HPDE6-E6E7 (cell line): ENCODE measurements at regions not wholly inside any gene's neighbourhood (a gene's known extent, or its start where the extent isn't known, plus 50 kb on each side); places are given as distances from the start of the nearest gene placed in this dataset.
A peak's percentile ranks its signal among the peaks of the same experiment; 100 is the strongest.
"Not testable (repeated sequence)": the region's sequence is repeated elsewhere in the genome, so short reads cannot be mapped to it uniquely, and the experiment has no call there.

Experiments used
- DNase-seq: peaks from one replicate; pipeline ENCODE4 v3.0.0; 2011; ENCODE audit warnings: missing footprints; ENCODE audit errors: extremely low spot score

DNA sequence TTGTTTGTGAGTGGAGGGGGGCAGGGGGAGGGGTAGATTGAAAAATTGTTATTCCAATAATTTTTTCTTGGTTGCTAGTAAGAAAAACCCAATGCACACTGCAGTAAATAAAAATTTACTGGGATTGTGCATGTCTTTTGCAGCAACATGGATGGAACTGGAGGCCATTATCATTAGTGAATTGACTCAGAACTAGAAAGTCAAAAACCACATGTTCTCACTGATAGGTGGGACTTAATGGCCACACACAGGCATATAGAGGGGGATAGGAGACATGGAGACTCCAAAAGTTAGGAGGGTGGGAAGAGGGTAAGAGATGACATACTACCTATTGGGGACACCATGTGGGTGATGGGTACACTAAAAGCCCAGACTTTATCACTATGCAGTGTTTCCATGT is 67.2 kb downstream of the BUB3 start:
- no peak for DNase-seq

DNA sequence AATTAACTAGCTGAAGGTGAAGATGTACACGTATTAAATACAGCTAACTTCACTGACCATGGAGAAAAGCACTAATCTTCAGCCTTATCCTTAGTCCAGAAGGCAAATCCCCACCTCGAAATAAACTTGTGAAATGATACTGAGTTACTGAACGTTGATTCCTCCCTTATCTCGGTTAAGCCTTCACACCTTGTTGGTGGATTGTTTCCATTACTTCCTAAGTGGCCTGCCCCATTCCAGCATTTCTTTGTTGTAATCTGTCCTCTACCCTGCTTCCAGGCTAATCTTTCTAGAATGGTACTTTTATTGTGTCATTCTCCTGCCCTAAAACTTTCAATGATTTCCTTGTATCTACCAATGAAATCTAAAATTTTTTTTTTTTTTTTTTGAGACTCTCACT is 68.6 kb downstream of the BUB3 start:
- DNase-seq = no peak

DNA sequence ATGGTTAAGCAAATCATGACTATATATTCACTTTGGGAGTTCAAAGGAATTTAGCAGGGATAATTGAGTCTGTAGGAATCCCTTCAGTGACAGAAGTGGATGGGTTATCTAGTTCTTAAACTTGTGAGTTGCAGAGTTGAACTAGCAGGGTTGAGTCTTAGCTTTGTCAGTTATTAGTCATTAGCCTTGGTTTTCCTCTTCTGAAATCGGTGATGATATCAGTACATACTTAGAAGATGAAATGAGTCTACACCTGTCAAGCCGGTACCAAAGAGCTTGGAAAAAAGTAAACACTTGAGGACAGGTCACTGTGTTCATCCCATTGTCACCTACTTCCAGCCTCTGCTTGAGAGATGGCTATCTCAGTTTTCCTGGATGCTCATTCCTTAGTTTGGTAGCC is 73.5 kb downstream of the BUB3 start:
- DNase-seq = peak; percentile 11

DNA sequence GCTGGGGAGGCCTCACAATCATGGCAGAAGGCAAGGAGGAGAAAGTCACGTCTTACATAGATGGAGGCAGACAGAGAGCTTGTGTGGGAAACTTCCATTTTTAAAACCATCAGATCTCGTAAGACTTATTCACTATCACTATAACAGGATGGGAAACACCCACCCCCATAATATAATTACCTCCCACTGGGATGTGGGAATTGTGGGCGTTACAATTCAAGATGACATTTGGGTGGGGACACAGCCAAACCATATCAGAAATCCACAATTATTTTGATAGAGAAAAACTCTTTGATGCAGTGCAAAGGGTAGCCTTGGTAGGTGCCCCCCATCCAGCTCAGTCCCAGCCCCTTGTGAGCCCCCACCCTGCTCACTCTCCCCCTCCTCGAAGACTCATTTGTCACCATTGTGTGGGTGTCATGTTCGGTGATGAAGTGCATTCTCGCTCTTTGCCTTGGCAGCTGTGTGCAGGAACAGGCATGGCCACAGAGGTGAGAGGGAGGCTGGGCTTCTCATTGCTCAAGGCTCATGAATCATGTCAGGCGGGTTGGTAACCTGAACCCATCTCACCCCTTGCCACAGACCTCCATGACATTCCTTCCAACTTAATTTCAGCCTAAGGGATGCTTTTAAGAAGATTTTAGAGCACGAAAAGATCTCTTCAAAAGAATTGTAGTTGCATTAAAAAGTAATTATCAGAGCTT is 75.9 kb downstream of the BUB3 start:
- peak; percentile 69 for DNase-seq

DNA sequence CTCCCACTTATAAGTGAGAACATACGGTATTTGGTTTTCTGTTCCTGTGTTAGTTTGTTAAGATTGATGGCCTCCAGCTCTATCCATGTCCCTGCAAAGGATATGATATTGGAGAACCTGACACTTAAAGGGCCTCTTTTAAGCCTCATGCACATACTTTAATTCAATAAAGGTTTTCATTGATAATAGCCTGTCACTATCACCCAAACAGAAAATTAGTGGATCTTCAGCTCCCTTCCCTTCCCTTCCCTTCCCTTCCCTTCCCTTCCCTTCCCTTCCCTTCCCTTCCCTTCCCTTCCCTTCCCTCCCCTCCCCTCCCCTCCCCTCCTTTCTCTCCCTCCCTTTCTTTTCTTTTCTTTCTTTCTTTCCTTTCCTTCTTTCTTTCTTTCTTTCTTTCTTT is 78.7 kb downstream of the BUB3 start:
- DNase-seq = not testable (repeated sequence)

DNA sequence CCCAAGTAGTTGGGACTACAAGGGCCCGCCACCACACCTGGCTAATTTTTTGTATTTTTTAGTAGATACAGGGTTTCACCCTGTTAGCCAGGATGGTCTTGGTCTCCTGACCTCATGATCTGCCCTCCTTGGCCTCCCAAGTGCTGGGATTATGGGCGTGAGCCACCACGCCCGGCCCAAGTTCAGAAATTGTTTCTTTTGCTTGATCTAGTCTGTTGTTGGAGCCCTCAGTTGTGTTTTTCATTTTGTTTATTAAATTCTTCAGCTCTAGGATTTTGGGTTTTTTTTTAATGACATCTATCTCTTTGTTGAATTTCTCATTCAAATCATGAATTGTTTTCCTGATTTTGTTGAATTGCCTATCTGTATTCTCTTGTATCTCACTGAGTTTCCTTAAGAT is 80.8 kb downstream of the BUB3 start:
- DNase-seq = not testable (repeated sequence)

DNA sequence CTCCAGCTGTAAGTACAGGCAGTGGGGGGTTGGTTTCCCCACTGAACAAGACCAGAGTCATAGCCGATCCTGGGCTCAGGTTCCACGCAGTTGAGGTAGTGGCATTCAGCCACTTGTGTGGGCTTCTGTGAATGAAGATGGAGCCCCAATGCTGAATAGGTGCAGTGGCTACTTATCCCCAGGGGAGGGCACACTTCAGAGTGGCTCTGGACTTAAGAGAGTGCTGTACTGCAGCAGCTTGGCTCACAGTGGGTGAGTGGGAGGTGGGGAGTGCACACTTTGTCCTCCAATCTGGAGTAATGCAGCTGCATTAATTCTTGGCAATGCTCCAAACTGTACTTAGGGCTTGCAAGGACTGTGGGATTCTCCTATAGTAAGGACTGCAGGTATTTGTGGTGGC is 81.9 kb downstream of the BUB3 start:
- no peak for DNase-seq

DNA sequence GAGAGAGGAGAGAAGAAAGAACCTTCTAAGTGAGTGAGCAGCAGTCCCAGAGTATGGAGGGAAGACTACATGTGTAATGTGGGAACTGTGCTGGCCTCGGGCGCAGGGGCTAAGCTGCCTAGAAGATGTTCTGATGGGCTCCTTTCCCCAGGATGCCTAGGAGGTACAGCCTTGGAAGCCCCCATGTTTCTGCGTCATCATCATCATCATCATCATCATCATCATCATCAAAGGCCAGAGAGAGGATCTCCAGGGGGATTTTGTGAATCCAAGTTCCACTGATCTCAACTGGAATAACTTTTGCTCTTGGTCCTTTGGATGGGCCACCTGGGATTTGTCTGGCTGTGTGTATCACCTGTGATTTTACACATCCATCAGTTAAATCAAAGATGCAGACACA is 86.0 kb downstream of the BUB3 start:
- DNase-seq = no peak

DNA sequence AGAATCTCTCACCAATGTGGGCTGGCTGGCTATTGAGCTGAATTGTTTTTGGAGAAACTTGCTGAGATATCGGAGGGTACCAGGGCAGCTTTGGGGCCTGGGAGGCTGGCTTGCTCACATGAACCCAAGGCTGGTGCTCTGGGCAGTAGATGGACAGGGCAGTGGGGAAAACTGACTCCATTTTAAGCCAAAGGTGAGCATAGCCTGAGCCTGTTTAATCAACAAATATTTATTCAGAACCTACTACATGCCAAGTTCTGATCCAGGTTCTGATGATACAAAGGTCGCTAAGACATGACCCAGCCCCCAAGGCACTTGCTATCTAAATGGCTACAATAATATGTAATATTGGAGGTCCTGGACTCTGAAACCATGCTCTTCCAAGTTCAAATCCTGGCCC is 86.6 kb downstream of the BUB3 start:
- DNase-seq = no peak

DNA sequence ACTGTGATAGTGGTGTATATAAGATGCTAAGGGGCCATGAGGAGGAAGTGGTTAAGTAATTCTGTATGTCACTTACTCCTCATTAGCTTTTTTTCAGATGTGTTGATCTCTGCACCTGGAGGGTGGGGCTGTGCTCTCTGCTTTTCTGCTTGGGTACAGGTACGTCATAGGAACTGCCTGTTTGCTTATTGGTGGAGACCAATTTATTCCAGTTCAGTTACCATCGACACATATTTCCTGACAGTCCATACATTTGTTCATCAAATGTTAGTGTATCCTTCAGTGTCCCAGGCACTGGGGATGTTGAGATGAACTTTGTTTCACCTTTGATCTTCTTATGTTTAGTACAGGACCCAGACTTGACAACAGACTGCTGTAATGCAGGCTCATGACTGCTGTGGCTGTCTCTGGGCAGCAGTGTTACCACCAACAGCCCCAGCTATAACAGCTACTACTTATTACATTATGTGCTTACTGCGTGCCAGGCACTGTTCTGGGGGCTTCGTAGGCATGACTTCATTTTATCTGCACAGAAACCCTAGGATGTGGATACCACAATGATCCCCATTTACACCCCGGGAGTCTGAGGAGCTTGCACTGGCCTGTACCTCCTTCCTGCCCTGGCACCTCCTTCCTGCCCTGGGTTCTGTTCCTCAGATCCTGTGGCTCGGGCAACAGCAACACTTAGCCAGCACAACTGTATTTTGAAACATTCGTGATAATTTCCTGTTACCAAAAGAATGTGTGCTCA is 87.4 kb downstream of the BUB3 start:
- no peak for DNase-seq

DNA sequence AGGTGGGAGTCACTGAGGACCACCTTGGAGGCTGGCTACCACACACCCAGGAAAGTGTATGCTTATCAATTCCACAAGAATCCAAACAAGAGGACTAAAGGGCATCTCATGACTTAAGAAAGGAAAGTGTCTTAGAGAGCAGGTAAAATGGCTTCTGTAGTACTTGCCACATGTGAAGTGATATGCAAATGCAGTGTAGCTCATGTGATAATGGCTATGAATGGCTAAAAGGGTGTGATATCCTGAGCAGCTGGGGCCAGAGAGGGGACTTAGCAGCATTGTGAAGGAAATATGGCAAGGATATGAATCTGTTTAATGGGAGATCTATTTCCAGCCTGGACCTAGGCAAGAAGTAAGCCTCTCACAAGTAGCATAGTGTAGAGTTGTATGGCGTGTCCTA is 90.5 kb downstream of the BUB3 start:
- no peak for DNase-seq

DNA sequence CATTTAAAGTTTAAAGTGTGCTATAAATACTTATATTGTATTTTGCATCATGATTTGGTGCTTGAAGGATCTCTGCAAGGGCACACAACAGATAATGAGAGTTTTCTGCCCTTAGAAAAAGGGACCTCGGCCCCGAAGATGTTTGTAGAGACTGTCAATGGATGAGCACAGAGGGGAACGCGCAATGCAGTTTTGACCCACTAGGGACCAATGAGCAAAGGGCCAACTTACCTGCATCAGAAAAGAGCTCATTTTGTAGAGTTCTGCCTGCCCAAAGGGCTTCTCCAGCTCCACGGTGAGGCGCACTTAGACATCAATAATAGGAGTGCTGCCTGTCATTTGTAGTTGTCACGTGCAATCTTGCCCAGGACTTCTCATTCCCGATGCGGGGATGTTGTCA is 91.1 kb downstream of the BUB3 start:
- DNase-seq = no peak

DNA sequence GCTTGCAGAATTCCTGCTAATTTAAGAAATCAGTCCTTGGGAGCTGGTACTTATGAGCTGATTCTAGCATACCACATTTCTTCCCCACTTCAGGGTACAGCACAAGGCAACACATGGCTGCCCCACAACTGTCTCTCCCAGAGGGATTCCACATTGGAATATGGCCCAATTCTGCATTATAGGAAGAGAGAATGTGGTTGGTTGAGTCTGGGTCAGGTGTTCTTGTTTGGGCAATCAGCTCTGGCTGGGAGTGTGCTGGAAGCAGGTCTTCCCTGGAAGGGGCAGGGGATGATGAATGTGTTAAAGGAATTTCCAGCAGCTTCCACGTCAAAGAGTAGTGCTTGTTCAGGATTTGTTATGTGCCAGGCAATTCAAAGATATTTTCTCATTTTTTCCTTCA is 95.7 kb downstream of the BUB3 start:
- no peak for DNase-seq

DNA sequence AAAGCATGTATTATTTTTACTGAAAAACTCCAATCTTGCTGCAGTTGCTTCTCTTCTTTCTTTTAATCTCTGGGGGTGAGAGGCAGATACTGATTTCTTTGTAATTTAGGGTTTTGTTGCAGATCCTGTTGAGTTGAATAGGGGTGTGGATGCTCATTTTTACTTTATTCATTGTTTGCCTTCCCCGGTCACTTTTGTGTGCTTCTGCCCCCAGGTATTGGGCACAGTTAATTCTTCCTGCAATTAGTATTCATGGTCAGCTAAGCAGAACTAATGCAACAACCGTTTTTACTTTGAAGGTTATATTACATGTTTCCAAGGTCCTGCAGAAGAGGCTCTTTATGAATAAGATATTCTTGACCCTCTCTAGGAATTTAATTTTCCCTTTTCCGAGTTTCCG is 96.4 kb downstream of the BUB3 start:
- no peak for DNase-seq

DNA sequence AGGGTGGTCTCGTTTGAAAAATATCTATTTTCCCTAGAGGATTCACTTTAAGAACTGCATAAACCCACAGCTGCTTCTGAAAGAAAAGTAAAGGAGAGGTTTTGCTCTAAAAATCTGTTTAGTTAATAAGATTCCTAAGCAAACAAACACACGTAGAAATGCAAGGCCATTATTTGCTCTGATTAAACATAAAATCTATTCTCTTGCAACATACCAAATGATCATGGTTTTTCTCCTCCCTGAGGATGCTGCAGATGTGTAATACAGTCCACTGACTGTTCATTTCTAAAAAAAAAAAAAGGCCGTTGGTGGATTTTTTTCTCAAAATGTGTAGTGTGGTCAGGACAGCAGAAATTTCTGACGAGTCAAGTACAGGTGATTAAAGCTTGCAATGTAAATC is 98.6 kb downstream of the BUB3 start:
- no peak for DNase-seq

DNA sequence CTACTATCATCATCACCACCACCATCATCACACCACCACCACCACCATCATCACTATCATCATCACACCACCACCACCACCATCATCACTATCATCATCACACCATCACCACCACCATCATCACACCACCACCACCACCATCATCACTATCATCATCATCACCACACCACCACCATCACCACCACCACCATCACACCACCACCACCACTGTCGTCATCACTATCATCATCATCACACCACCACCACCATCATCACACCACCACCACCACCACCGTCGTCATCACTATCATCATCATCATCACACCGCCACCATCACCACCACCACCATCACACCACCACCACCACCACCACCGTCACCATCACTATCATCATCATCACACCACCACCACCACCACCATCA is 100.1 kb downstream of the BUB3 start:
- DNase-seq = not testable (repeated sequence)

DNA sequence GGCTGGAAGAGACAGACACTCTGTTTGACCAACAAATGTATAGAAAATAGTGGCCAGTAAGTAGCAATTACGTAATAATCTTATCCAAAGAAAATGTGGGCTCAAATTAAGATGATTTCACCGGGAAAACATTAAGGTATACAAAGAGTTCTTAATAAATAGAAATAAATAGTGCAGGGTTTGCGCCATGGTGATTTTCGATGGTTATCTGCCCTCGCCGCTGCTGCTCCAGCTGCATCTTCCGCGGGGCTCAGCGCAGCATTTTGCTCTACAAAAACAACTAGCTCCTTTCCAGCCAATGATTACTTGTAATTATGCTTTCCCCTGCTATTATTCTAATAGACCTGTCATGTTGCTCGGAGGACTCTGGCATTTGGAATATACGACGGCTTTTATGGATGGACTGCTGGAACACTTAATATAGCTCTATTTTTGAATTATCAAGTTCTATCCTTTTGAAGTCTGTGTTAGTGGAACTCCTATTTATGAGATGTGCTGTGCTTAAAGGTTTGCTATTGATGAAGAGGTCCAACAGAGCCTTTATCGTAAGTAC is 103.8 kb downstream of the BUB3 start:
- DNase-seq = no peak

DNA sequence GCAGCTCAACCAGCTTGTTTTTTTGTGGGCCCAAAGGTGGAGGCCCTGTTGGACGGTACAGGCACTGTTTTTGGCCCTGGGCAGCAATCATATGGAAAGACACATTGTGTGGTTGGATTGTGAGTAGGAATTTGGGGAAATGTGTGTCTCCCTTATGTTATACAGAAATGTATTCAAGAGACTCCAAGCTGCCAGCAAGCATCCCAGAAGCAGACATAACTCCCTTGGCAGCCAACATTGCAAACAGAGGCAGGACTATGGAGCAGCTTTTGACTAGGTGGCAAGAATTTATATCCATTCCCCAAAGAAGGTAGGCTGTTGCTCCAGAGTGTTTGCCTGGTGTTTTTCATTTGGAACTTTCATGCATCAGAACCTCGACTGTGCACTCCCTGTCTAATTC is 104.9 kb downstream of the BUB3 start:
- no peak for DNase-seq

DNA sequence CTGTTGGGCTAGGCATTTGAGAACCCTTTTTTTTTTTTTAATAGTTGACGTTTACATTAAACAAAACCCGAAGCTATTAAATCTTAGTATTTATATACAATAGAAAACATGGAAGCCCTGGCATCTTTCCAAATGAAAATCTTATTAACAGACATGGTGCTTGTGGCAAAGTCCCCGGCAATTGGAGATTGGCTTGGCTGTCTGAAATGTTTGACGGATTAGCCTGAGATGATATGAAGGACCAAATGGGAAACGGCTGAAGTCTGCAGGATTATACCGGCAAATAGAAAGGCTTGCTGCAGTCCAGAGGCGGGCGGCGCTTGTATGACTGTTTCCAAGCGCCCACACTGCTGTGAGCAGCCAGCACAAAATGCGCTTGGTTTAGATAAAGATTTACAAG is 105.6 kb downstream of the BUB3 start:
- no peak for DNase-seq

DNA sequence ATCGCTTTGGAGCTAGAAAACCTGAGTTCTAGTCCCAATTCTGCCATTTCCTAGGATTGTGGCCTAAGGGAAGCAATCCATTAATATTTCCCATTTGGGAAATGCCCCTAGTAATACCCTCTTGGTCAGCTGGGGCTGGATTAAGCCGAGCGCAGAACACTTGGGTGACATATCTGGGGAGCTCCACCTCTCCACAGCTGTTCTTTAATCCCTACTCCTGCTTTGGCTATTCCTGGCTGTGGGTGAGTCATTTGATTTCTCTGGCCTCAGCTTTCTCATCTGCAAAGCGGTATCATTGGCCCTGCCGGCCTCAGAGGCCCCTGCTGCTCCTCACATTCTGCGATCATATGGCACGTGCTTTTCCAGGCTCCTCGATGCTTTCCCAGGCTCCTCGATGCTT is 108.3 kb downstream of the BUB3 start:
- no peak for DNase-seq

DNA sequence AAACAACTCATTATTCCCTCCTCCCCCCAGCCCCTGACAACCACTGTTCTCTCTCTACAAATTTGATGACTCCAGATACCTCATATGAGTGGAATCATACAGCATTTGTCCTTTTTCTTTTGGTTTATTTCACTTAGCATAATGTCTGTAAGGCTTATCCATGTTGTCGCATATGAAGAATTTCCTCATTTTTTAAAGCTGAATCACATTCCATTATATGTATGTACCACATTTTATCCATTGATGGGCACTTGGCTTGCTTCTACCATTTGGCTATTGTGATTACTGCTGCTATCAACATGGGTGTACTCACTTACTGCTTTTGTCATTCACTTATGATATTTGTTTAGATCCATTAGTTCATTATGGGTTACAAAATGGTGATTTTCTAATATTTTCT is 112.8 kb downstream of the BUB3 start:
- DNase-seq = no peak

DNA sequence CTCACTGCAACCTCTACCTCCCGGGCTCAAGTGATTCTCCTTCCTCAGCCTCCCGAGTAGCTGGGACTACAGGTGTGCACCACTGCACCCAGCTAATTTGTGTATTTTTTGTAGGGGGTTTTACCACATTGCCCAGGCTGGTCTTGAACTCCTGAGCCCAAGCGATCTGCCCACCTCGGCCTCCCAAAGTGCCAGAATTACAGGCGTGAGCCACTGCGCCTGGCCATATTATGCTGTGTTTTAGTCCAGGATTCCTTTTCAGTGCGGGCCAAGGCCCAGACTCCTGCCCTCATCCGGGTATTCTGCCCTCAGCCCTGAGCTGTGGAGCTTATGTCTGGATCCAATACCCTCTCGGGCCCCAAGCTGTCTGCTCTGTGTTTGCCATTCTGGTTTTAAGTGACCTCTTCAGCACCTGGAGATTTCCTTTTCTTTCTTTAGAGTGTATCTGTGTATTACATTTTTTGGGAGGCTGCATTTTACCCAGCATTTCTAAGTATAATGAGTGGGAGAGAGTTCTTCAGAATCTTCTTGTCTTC is 114.9 kb downstream of the BUB3 start:
- DNase-seq = no peak

DNA sequence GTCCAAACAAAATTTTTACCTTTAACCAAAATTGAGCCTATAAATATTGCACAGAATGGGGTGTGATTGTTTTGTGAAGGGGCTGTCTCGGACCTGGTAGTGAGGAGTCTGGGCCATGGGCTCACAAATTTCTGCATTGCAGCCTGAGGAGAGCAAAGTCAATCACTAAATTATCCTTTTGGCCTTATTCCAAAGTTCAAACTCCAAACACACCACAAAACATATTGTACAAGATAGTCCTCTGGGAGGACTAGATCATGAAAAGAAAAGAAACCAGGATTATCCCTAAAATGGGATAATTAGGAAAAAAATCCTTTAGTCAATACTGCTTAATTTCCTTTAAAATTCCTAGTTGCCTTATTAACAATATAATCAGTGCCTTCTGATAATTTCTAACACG is 115.5 kb downstream of the BUB3 start:
- no peak for DNase-seq
